WTC11 (cell line): ENCODE measurements at regions not wholly inside any gene's neighbourhood (a gene's known extent, or its start where the extent isn't known, plus 50 kb on each side); places are given as distances from the start of the nearest gene placed in this dataset.

ENCODE experiments used
- ATF2 ChIP-seq: sonication (generic); formaldehyde crosslinking; IDR thresholded peaks from 2 replicates; pipeline ENCODE4 v1.8.1; 2022; ENCODE audit warnings: low read depth, missing genetic modification reagents, borderline replicate concordance
- CREB1 ChIP-seq: sonication (generic); formaldehyde crosslinking; IDR thresholded peaks from 2 replicates; pipeline ENCODE4 v1.8.0; 2023; ENCODE audit warnings: mild to moderate bottlenecking, missing genetic modification reagents
- CREM ChIP-seq: sonication (generic); formaldehyde crosslinking; IDR thresholded peaks from 2 replicates; pipeline ENCODE4 v1.8.1; 2022; ENCODE audit warnings: mild to moderate bottlenecking, missing genetic modification reagents, moderate library complexity
- CTCF ChIP-seq: fragments of 200-600 bp; IDR thresholded peaks from 2 replicates; pipeline ENCODE4 v1.8.0; 2022; ENCODE audit warnings: antibody characterized with exemption
- FOXP4 ChIP-seq: sonication (generic); formaldehyde crosslinking; IDR thresholded peaks from 2 replicates; pipeline ENCODE4 v1.8.0; 2022; ENCODE audit warnings: mild to moderate bottlenecking, missing genetic modification reagents
- MAX ChIP-seq: sonication (generic); formaldehyde crosslinking; IDR thresholded peaks from 2 replicates; pipeline ENCODE4 v1.8.0; 2022; ENCODE audit warnings: mild to moderate bottlenecking, missing genetic modification reagents
- NFYB ChIP-seq: sonication (generic); formaldehyde crosslinking; conservative IDR thresholded peaks from 2 replicates; pipeline ENCODE4 v1.8.0; 2022; ENCODE audit warnings: low read depth, missing genetic modification reagents
- TEAD4 ChIP-seq: sonication (generic); formaldehyde crosslinking; IDR thresholded peaks from 2 replicates; pipeline ENCODE4 v1.8.0; 2022; ENCODE audit warnings: mild to moderate bottlenecking, missing genetic modification reagents
- TP53 ChIP-seq: sonication (generic); formaldehyde crosslinking; IDR thresholded peaks from 2 replicates; pipeline ENCODE4 v1.8.1; 2023; ENCODE audit warnings: mild to moderate bottlenecking, missing genetic modification reagents
- ZBTB21 ChIP-seq: sonication (generic); formaldehyde crosslinking; IDR thresholded peaks from 2 replicates; pipeline ENCODE4 v1.8.1; 2023; ENCODE audit warnings: mild to moderate bottlenecking, missing genetic modification reagents, borderline replicate concordance
- TF ChIP-seq, protein P1 (sequence below): sonication (generic); formaldehyde crosslinking; conservative IDR thresholded peaks from 2 replicates; pipeline ENCODE4 v1.8.1; 2022; ENCODE audit warnings: mild to moderate bottlenecking, missing genetic modification reagents
- TF ChIP-seq, protein P2 (sequence below): sonication (generic); formaldehyde crosslinking; IDR thresholded peaks from 2 replicates; pipeline ENCODE4 v1.8.0; 2022; ENCODE audit warnings: mild to moderate bottlenecking, missing genetic modification reagents

- TF ChIP-seq, protein P1, sequence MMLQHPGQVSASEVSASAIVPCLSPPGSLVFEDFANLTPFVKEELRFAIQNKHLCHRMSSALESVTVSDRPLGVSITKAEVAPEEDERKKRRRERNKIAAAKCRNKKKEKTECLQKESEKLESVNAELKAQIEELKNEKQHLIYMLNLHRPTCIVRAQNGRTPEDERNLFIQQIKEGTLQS (CRISPR knock-in tag): no peak
- TF ChIP-seq CTCF: no peak
- no peak for TF ChIP-seq FOXP4 (CRISPR knock-in tag)
- no peak for TF ChIP-seq TP53
- TF ChIP-seq ATF2 (CRISPR knock-in tag): no peak
- TF ChIP-seq MAX (CRISPR knock-in tag): no peak
- TF ChIP-seq CREB1 (CRISPR knock-in tag): no peak
- TF ChIP-seq NFYB (CRISPR knock-in tag): no peak
- TF ChIP-seq ZBTB21: no peak
- no peak for TF ChIP-seq CREM (CRISPR knock-in tag)
- TF ChIP-seq TEAD4: no peak
- TF ChIP-seq, protein P2, sequence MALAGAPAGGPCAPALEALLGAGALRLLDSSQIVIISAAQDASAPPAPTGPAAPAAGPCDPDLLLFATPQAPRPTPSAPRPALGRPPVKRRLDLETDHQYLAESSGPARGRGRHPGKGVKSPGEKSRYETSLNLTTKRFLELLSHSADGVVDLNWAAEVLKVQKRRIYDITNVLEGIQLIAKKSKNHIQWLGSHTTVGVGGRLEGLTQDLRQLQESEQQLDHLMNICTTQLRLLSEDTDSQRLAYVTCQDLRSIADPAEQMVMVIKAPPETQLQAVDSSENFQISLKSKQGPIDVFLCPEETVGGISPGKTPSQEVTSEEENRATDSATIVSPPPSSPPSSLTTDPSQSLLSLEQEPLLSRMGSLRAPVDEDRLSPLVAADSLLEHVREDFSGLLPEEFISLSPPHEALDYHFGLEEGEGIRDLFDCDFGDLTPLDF (CRISPR knock-in tag): no peak
Observed at GRCh38 chr16:85269165-85269564, 156.9 kb upstream of the CIBAR2 start.
